Choroid plexus epithelial cell (primary cell): ENCODE measurements at regions not wholly inside any gene's neighbourhood (a gene's known extent, or its start where the extent isn't known, plus 50 kb on each side); places are given as distances from the start of the nearest gene placed in this dataset.
"Not testable (repeated sequence)": the region's sequence is repeated elsewhere in the genome, so short reads cannot be mapped to it uniquely, and the experiment has no call there.

Source experiments
- DNase-seq: peaks from one replicate; pipeline ENCODE4 v3.0.0-alpha.2; 2010; ENCODE audit warnings: low read depth
- H3K4me3 ChIP-seq: 2 replicates; pipeline ENCODE4 v1.5.1; 2011; ENCODE audit warnings: low read depth, mild to moderate bottlenecking, control low read depth, low read length, moderate library complexity
- TF ChIP-seq, protein P1 (sequence below): conservative IDR thresholded peaks from 2 replicates; pipeline ENCODE4 v1.5.1; 2011; ENCODE audit warnings: low read depth, mild to moderate bottlenecking, control low read depth, inconsistent platforms, low read length, moderate library complexity

DNA sequence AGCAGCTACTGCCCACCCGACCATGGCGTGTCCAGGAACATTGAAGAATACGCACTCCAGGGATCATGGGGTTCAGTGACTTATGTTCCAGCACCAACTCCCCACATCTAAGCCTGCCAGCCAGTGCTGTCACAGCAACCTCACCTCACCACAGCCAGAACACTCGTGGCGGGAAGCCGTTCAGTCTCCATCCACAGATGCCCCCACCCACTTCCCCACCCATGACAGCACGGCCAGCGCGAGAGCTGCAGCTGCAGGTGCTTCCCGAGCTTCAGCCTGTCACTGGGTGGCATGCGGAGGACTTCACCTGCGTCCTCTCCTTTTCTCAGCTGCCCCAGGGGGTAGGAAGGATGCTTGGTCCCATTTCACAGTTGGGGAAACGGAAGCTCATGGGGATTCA is 50.3 kb downstream of the RBFOX3 start:
- no peak for DNase-seq
- TF ChIP-seq, protein P1, sequence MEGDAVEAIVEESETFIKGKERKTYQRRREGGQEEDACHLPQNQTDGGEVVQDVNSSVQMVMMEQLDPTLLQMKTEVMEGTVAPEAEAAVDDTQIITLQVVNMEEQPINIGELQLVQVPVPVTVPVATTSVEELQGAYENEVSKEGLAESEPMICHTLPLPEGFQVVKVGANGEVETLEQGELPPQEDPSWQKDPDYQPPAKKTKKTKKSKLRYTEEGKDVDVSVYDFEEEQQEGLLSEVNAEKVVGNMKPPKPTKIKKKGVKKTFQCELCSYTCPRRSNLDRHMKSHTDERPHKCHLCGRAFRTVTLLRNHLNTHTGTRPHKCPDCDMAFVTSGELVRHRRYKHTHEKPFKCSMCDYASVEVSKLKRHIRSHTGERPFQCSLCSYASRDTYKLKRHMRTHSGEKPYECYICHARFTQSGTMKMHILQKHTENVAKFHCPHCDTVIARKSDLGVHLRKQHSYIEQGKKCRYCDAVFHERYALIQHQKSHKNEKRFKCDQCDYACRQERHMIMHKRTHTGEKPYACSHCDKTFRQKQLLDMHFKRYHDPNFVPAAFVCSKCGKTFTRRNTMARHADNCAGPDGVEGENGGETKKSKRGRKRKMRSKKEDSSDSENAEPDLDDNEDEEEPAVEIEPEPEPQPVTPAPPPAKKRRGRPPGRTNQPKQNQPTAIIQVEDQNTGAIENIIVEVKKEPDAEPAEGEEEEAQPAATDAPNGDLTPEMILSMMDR, result no peak
- no peak overlapping the region for H3K4me3 ChIP-seq

DNA sequence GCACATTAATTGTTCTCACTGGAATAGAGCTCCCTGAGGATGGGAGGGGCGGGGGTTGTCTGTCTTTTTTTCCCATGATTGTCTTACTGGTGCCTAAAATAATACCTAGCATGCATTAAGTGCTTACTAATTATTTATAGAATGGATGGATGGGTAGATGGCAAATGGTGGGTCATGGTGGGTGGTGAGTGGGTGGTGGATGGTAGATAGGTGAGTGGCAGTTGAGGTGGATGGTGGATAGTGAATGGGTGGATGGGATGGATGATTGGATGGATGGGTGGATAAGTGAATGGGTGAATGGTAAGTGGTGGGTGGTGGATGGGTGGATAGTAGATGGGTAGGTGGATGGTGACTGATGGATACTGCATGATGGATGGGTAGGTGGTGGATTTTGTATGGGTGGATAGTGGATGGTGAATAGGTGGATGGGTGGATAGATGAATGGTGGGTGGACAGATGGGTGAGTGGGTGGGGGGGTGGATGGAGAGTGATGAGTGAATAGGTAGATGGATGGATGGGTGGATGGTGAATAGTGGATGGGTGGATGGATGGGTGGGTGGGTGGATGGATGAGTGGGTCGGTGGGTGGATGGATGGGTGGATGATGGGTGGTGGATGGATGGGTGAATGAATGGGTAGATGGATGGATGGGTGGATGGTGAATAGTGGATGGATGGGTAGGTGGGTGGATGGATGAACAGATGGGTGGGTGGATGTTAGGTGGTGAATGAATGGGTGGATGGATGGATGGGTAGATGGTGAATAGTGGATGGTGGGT is 51.6 kb downstream of the RBFOX3 start:
- TF ChIP-seq, protein P1, result no peak
- DNase-seq, result no peak
- no peak overlapping the region for H3K4me3 ChIP-seq

DNA sequence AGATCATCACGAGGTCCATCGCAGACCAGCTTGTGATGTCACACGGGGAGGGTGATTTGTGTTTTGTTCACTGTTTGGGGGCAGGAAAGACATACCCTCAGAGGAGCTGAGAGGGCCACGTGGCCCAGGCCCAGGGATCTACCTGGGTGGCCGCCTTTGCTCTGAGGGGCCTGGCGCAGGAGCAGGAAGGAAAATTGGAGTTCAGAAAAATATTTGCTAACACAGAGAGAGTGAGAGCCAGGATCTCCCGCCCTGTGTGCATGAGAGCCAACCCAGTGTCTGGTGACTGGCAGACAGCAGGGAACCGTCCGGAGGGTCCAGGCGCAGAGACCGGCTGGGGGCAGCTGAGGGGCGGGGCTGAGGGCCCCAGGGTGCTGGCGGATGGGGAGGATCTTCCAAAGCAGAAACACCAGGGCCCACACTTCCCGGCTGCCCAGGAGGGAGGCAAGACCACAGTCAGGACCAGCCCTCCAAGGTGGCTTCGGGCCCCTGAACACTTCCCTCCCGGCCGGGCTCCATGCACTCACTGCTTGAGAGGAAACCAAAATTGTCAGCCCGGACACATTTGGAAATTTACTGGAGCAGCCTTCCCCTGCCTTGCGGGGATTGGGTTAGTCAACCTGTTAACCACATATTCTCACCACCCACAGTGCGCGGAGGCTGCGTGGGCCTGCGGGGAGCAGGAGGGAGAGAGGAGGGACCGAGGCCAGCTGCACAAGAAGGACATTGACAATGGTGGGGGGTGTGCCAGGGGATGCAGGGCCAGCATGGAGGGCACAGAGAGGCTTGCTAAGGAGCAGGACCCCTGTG is 52.6 kb downstream of the RBFOX3 start:
- TF ChIP-seq, protein P1, result no peak
- H3K4me3 ChIP-seq, result no peak overlapping the region

DNA sequence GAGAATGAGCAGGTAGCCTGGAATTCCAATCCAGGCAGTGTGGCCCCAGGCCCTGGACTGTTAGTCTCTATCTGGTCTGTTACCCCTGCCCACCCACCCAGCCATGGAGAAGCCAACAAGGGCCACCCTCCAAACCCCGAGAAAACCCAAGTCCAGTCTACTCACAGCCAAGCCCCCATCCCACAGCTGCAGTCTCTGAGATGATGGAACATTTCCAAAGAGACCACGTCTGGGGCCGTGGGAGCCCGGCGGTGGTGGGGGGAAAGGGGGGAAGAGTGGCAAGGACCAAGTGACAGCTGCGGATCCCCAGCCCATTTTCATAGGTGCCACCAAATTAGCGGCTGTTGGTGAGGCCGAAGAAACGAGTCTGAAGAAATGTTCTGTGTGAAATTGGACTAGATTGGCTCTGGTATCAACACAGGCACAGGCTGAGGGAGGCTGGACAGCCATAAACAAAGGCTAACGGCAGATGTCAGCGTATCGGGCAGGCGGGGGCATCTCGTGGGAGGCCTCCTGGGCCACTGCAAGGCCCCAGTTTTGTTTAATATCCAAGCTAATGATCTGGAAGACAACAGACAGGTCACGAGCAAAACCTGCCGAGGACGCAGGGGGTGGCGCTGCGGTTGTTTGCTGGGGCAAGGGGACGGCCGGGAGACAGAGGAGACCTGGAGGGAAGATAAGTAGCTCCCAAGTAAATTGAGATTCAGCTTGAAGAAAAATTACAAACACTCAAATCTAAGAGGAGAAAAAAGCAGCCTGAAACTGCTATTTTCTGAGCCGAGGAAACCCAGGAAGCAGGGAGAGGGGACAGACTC is 53.4 kb downstream of the RBFOX3 start:
- no peak for DNase-seq
- TF ChIP-seq, protein P1, result no peak
- no peak overlapping the region for H3K4me3 ChIP-seq

More for the DNA sequence above, 52.6 kb downstream of the RBFOX3 start:
- no peak for DNase-seq

DNA sequence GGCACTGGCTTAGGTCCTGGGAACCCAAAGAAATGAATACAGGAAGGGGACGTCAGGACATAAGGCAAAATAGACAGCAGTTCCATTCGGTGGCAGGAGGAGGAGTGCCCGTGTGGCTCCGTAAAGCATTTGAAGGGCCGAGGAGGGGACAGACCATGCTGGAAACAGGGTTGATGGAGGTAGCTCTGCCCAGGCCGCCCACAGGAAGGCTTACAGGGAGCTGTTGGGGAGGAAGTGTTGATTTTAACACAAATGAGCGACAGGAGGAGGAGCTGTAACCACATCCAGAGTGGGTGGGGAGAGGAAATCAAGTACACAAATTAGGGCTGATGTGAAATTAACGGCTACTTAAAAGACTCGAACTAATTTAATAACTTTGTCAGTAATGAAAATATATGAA is 54.6 kb downstream of the RBFOX3 start:
- TF ChIP-seq, protein P1, result no peak
- no peak for DNase-seq
- H3K4me3 ChIP-seq, result no peak overlapping the region

DNA sequence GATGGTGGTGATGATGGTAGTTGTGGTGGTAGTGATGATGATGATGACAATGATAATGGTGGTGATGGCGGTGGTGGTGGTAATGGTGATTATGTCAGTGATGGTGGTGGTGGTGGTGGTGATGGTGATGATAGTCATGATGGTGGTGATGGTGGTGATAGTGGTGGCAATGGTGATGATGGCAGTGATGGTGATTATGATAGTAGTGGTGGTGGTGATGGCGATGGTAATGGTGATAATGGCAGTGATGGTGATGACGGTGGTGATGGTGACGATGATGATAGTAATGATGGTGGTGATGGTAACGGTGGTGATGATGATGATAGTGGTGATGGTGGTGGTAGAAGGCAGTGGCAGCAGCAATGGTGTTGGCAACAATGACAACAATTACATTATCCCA is 55.3 kb downstream of the RBFOX3 start:
- no peak overlapping the region for H3K4me3 ChIP-seq
- TF ChIP-seq, protein P1, result no peak
- no peak for DNase-seq

DNA sequence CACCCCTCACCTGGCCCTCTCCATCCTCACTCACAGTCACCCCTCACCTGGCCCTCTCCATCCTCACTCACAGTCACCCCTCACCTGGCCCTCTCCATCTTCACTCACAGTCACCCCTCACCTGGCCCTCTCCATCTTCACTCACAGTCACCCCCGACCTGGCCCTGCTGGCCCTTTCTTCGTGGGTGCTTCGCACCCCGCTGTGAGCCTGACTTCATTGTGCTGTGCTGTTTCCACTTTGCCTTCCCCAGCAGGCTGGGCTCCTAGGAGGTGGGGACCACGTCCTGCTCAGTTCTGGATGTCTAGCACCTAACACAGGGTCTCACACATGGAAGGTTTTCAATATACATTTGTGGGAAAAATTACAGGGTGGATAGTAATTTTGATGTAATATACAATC is 56.5 kb downstream of the RBFOX3 start:
- not testable (repeated sequence) for DNase-seq, H3K4me3 ChIP-seq
